HL-60 (cell line): ENCODE measurements at regions not wholly inside any gene's neighbourhood (a gene's known extent, or its start where the extent isn't known, plus 50 kb on each side); places are given as distances from the start of the nearest gene placed in this dataset.

Experiments used
- DNase-seq, 2 experiments: peaks; one replicate each; pipeline ENCODE4 v3.0.0-alpha.2; 2010 to 2020; ENCODE audit warnings: low read depth in 1 of 2, low spot score in 1 of 2
- H3K27ac ChIP-seq: fragments of 250-450 bp; sonication (Bioruptor Pico); replicated peaks from 2 replicates; pipeline ENCODE4 v1.5.1; 2020; ENCODE audit warnings: mild to moderate bottlenecking, moderate library complexity
- H3K27me3 ChIP-seq: fragments of 250-450 bp; sonication (Bioruptor Pico); 2 replicates; pipeline ENCODE4 v1.5.1; 2021; ENCODE audit warnings: mild to moderate bottlenecking, moderate library complexity; ENCODE audit not compliant: insufficient read depth, poor library complexity, severe bottlenecking
- H3K4me3 ChIP-seq: replicated peaks from 2 replicates; pipeline ENCODE4 v1.5.1; 2011; ENCODE audit warnings: mild to moderate bottlenecking, control low read depth, low read length; ENCODE audit not compliant: insufficient read depth
- CTCF ChIP-seq: IDR thresholded peaks from one replicate; pipeline ENCODE4 v1.5.1; 2011; ENCODE audit warnings: low read length, control low read depth, inconsistent platforms; ENCODE audit not compliant: insufficient read depth
- GABPA ChIP-seq: IDR thresholded peaks from 2 replicates; pipeline ENCODE4 v1.6.1; 2012; ENCODE audit warnings: low read depth
- POLR2AphosphoS5 ChIP-seq: IDR thresholded peaks from 2 replicates; pipeline ENCODE4 v1.6.1; 2012; ENCODE audit warnings: low read depth
- REST ChIP-seq: IDR thresholded peaks from 2 replicates; pipeline ENCODE4 v1.6.1; 2012; ENCODE audit warnings: low read depth; ENCODE audit not compliant: insufficient replicate concordance
- SPI1 ChIP-seq: IDR thresholded peaks from 2 replicates; pipeline ENCODE4 v1.6.1; 2012; ENCODE audit warnings: low read depth, mild to moderate bottlenecking, borderline replicate concordance

- no peak for TF ChIP-seq POLR2AphosphoS5
- no peak for TF ChIP-seq SPI1
- TF ChIP-seq CTCF, result no peak
- no peak for TF ChIP-seq REST
- TF ChIP-seq GABPA, result no peak
- no peak overlapping the region for H3K27ac ChIP-seq
- no peaks in the 10 kb centered on the region for H3K27me3 ChIP-seq
- no peak for DNase-seq
- no peak overlapping the region for H3K4me3 ChIP-seq
These were observed 275.6 kb upstream of the SLC30A5 start for GRCh38 chr5:68818057-68818695.

DNA sequence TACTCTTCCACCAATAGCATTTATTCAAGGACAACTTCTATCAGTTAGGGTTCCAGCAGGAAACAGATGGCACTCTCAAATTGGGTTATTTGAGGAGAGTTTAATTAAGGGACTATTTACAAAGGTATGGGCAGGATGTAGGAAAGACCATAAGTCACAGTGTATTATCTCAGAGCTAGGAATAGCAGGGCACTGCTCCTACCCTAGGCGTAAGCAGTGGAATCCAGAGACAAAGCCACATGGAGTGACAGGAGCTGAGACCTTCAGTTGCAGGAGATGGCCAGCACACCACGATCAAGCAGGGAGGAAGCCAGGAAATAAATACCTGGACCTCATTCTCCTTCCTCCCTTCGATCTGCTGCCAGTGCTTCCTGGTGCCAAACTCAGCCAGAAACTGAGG lies 274.9 kb upstream of the SLC30A5 start:
- TF ChIP-seq GABPA, result no peak
- no peak for TF ChIP-seq REST
- no peak for TF ChIP-seq SPI1
- TF ChIP-seq CTCF, result no peak
- no peak for TF ChIP-seq POLR2AphosphoS5
- H3K27ac ChIP-seq, result no peak overlapping the region
- DNase-seq, result no peak
- H3K4me3 ChIP-seq, result no peak overlapping the region
- no peaks in the 10 kb centered on the region for H3K27me3 ChIP-seq

DNA sequence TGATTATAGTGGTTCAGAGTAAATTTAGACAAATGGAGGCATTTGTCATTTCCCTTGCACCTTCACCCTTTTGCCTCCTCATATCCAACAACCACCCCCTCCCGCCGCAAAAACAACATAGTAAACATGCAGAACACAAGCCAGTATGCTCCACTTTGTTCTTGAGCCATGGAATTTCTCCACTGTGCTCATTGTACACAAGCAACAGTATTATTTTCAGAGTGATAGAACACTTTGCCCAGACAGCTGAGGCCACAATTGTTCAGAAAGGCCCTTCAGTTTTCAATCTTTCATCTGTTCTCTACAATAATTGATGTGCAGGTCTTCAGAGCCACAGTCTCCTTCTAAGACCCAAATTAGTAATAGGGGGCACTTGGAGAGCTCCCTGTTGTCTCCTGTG lies 272.8 kb upstream of the SLC30A5 start:
- Histone ChIP-seq H3K4me3 (no peak overlapping the region), H3K27me3 (no peaks in the 10 kb centered on the region), H3K27ac (no peak overlapping the region)
- no peak for TF ChIP-seq REST
- DNase-seq, result no peak
